ENCODE measurements at regions not wholly inside any gene's neighbourhood (a gene's known extent, or its start where the extent isn't known, plus 50 kb on each side); places are given as distances from the start of the nearest gene placed in this dataset.

DNA sequence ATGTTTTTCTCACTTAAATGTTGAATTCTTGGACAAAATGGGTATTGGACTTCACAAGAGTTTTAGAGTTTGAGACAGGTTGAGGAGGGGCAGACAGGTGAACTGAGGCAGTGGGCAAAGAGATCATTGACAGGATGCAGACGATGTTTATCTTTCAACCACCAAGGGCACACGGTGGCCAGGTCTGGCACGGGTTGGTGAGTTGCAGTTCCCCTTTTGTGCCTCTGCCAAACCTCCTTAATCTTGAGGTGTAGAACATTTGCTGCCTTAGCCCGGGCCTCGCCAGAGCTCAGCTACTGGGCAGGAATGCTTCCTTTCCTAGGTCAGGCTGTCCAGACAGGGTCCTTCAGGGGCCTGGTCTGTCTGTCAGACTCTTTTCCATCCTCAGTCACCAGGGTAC, 567.4 kb upstream of the SOX9 start:
- Histone ChIP-seq H3K23ac (ENCODE audit: low read depth, low read length) (no peak overlapping the region), H3K4me2 (ENCODE audit: low read depth, low read length) (no peak overlapping the region), H4K5ac (ENCODE audit: low read depth, low read length) (no peak overlapping the region), H2AK5ac (ENCODE audit: low read depth, low read length) (no peak overlapping the region), H4K20me1 (ENCODE audit: insufficient read depth, low read length) (no peaks in the 10 kb centered on the region), H2BK120ac (ENCODE audit: low read depth, low read length) (no peak overlapping the region), H3K9ac (ENCODE audit: low read depth, low read length) (no peak overlapping the region), H2AK9ac (replicated peaks; ENCODE audit: low read depth, low read length, poor library complexity) (no peak overlapping the region), H2BK20ac (ENCODE audit: low read depth, low read length) (no peak overlapping the region), H3K9me3 (ENCODE audit: control insufficient read depth, insufficient read depth, low read length) (no peaks in the 10 kb centered on the region), H2BK15ac (ENCODE audit: low read depth, low read length) (no peak overlapping the region), H2BK5ac (ENCODE audit: low read depth, low read length, poor library complexity, severe bottlenecking) (no peak overlapping the region), H3K4me1 (ENCODE audit: control insufficient read depth, insufficient read depth, low read length) (peaks cover 3% of the 10 kb centered on the region; the same call in 1 of the 2 replicates), H3K14ac (replicated peaks; ENCODE audit: low read depth, low read length) (no peak overlapping the region), H2AFZ (replicated peaks; ENCODE audit: low read length, poor library complexity) (no peak overlapping the region), H4K91ac (ENCODE audit: insufficient read depth, low read depth, low read length) (no peak overlapping the region), H3K56ac (ENCODE audit: extremely low read depth, insufficient read depth, low read length) (no peak overlapping the region), H3K79me1 (ENCODE audit: low read depth in 1 of 2, low read length in 2 of 2) (no peaks in the 10 kb centered on the region), H3K9me1 (ENCODE audit: insufficient read depth, low read length) (no peaks in the 10 kb centered on the region), H3K27ac (ENCODE audit: insufficient read depth, low read length) (no peak overlapping the region), H3K36me3 (ENCODE audit: control insufficient read depth, insufficient read depth, low read length) (no peaks in the 10 kb centered on the region), H4K8ac (ENCODE audit: low read depth in 2 of 2, low read length in 2 of 2) (no peak overlapping the region), H3K18ac (ENCODE audit: low read depth, low read length) (no peak overlapping the region), H3K4me3 (ENCODE audit: insufficient read depth, low read depth, low read length) (no peak overlapping the region), H3K4ac (ENCODE audit: low read depth, low read length) (no peak overlapping the region), H3K27me3 (ENCODE audit: control insufficient read depth, insufficient read depth, low read length) (no peaks in the 10 kb centered on the region)
- TF ChIP-seq POLR2A (IDR thresholded peaks at IDR 0.05; ENCODE audit: low read depth, low read length) (no peak), FOS (IDR thresholded peaks at IDR 0.05; ENCODE audit: low read depth, low read length) (no peak)
- in situ Hi-C loops (cut with MboI; ENCODE audit: low sequenced_read_pairs) = no loop called here
- no CpG with 5 or more reads among the region's 5 CpGs for WGBS, 2 experiments (ENCODE audit: extremely low coverage in 2 of 2, insufficient read length in 1 of 2)
- DNase-seq = no peak
- CTCF ChIA-PET = no interaction called here
- ATAC-seq (ENCODE audit: low read depth) = no peak
- no TSS peak for BruUV-seq (replicated peaks)
- POLR2A ChIA-PET (ENCODE audit: unreplicated experiment) = no interaction called here
- intact Hi-C loops (cut with micrococcal nuclease) = no loop called here
- dilution Hi-C loops (cut with HindIII; ENCODE audit: low sequenced_read_pairs, unreplicated experiment) = no loop called here

Data from IMR-90 (cell line).